NT2/D1 (cell line): ENCODE measurements at regions not wholly inside any gene's neighbourhood (a gene's known extent, or its start where the extent isn't known, plus 50 kb on each side); places are given as distances from the start of the nearest gene placed in this dataset.

Experiments
- SUZ12 ChIP-seq: IDR thresholded peaks from 2 replicates; pipeline ENCODE4 v1.6.1; 2011; ENCODE audit not compliant: insufficient read length, insufficient read depth; ENCODE audit errors: extremely low read depth
- YY1 ChIP-seq: IDR thresholded peaks from 2 replicates; pipeline ENCODE4 v1.6.1; 2011; ENCODE audit not compliant: insufficient read length, insufficient read depth
- ZNF274 ChIP-seq: IDR thresholded peaks from 2 replicates; pipeline ENCODE4 v1.6.1; 2011; ENCODE audit warnings: mild to moderate bottlenecking, low read depth, low read length

DNA sequence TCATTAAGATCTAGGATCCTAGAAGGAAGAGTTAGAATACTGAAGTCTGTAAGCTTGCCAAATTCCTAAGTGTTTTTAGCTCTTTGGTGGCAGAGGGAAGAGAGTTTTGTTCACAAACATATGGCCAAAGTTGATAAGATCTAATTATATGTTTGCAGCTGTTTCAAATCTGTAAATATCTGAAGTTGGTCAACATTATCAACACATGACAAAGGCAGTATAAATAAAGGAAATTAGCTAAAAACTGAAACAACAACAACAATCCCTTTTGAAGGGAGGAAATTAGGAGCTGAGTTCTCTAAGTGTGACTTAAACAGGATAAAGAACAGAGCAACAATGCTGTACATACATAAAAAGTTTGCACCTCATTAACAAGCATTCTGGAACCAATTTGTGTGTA is 208.7 kb downstream of the KCNJ2 start:
- TF ChIP-seq ZNF274 (no peak), YY1 (no peak), SUZ12 (no peak)
